Activated naive CD8-positive, alpha-beta T cell treated with anti-CD3 and anti-CD28 coated beads, Interleukin-2, amount 50 U/mL, for 24 hours (primary cell): ENCODE measurements at regions not wholly inside any gene's neighbourhood (a gene's known extent, or its start where the extent isn't known, plus 50 kb on each side); places are given as distances from the start of the nearest gene placed in this dataset.
"Not testable (repeated sequence)": the region's sequence is repeated elsewhere in the genome, so short reads cannot be mapped to it uniquely, and the experiment has no call there.

Experiments
- ATAC-seq: fragments of 150-1000 bp; cut with Tn5 transposase; one replicate; pipeline ENCODE4 v1.10.0; 2021
- DNase-seq: peaks from one replicate; pipeline ENCODE4 v3.0.0; 2021
- H3K27ac Mint-ChIP-seq: one replicate; pipeline ENCODE4 v1.8.0; 2021; ENCODE audit warnings: mild to moderate bottlenecking, mixed read lengths
- H3K27me3 Mint-ChIP-seq: one replicate; pipeline ENCODE4 v1.8.0; 2021; ENCODE audit warnings: mixed read lengths
- H3K36me3 Mint-ChIP-seq: one replicate; pipeline ENCODE4 v1.8.0; 2021; ENCODE audit warnings: low read depth, mixed read lengths
- H3K4me1 Mint-ChIP-seq: one replicate; pipeline ENCODE4 v1.8.0; 2021; ENCODE audit warnings: mixed read lengths
- H3K4me3 Mint-ChIP-seq: one replicate; pipeline ENCODE4 v1.8.0; 2021; ENCODE audit warnings: mild to moderate bottlenecking, moderate library complexity, mixed read lengths
- H3K9me3 Mint-ChIP-seq: one replicate; pipeline ENCODE4 v1.8.0; 2021; ENCODE audit warnings: mixed read lengths

- no peak for DNase-seq
- no peak for ATAC-seq
- Mint-ChIP-seq H3K4me3 (no peak overlapping the region), H3K27me3 (peaks cover 10% of the 10 kb centered on the region), H3K27ac (no peak overlapping the region), H3K9me3 (no peaks in the 10 kb centered on the region), H3K36me3 (no peaks in the 10 kb centered on the region), H3K4me1 (peaks cover 17% of the 10 kb centered on the region)
Observed at GRCh38 chrX:1023676-1024075, 188.8 kb downstream of the CRLF2 start.

- H3K27me3 Mint-ChIP-seq, H3K4me3 Mint-ChIP-seq, H3K4me1 Mint-ChIP-seq: not testable (repeated sequence)
Observed at GRCh38 chrX:1021314-1021993, 191.0 kb downstream of the CRLF2 start.

GRCh38 chrX:1020634-1021166 is 191.7 kb downstream of the CRLF2 start:
- Mint-ChIP-seq H3K4me3 (no peak overlapping the region), H3K27me3 (no peaks in the 10 kb centered on the region), H3K4me1 (no peaks in the 10 kb centered on the region), H3K27ac (no peak overlapping the region), H3K9me3 (no peaks in the 10 kb centered on the region), H3K36me3 (no peaks in the 10 kb centered on the region)
- no peak for DNase-seq
- ATAC-seq: no peak

More at GRCh38 chrX:1021314-1021993, 191.0 kb downstream of the CRLF2 start:
- ATAC-seq, H3K27ac Mint-ChIP-seq, H3K36me3 Mint-ChIP-seq, H3K9me3 Mint-ChIP-seq, DNase-seq: not testable (repeated sequence)

GRCh38 chrX:1016926-1017325 is 195.5 kb downstream of the CRLF2 start:
- not testable (repeated sequence) for H3K9me3 Mint-ChIP-seq, H3K27ac Mint-ChIP-seq, H3K4me1 Mint-ChIP-seq, H3K27me3 Mint-ChIP-seq, H3K4me3 Mint-ChIP-seq, DNase-seq, ATAC-seq, H3K36me3 Mint-ChIP-seq

GRCh38 chrX:1016281-1016680 is 196.2 kb downstream of the CRLF2 start:
- H3K27me3 Mint-ChIP-seq, H3K36me3 Mint-ChIP-seq, ATAC-seq, H3K4me1 Mint-ChIP-seq, DNase-seq, H3K27ac Mint-ChIP-seq, H3K4me3 Mint-ChIP-seq, H3K9me3 Mint-ChIP-seq: not testable (repeated sequence)

GRCh38 chrX:1012678-1013300 is 199.7 kb downstream of the CRLF2 start:
- ATAC-seq: no peak
- Mint-ChIP-seq H3K27ac (no peak overlapping the region), H3K4me3 (no peak overlapping the region), H3K27me3 (no peaks in the 10 kb centered on the region), H3K36me3 (no peaks in the 10 kb centered on the region), H3K9me3 (no peaks in the 10 kb centered on the region), H3K4me1 (no peaks in the 10 kb centered on the region)
- DNase-seq: no peak

GRCh38 chrX:1011691-1012283 is 200.7 kb downstream of the CRLF2 start:
- H3K4me1 Mint-ChIP-seq: no peaks in the 10 kb centered on the region
- H3K36me3 Mint-ChIP-seq: no peaks in the 10 kb centered on the region
- H3K27me3 Mint-ChIP-seq: no peaks in the 10 kb centered on the region
- H3K9me3 Mint-ChIP-seq: no peaks in the 10 kb centered on the region
- no peak overlapping the region for H3K4me3 Mint-ChIP-seq
- H3K27ac Mint-ChIP-seq: no peak overlapping the region
- no peak for ATAC-seq
- no peak for DNase-seq

GRCh38 chrX:1009771-1010170 is 202.7 kb downstream of the CRLF2 start:
- Mint-ChIP-seq H3K4me3 (no peak overlapping the region), H3K4me1 (no peaks in the 10 kb centered on the region), H3K36me3 (no peaks in the 10 kb centered on the region), H3K9me3 (no peaks in the 10 kb centered on the region), H3K27ac (no peak overlapping the region), H3K27me3 (no peaks in the 10 kb centered on the region)
- no peak for DNase-seq
- no peak for ATAC-seq

GRCh38 chrX:1006156-1006730 is 206.2 kb downstream of the CRLF2 start:
- no peak for DNase-seq
- ATAC-seq: no peak
- Mint-ChIP-seq H3K4me3 (no peak overlapping the region), H3K9me3 (no peaks in the 10 kb centered on the region), H3K36me3 (no peaks in the 10 kb centered on the region), H3K27ac (no peak overlapping the region), H3K27me3 (no peaks in the 10 kb centered on the region), H3K4me1 (no peaks in the 10 kb centered on the region)

- ATAC-seq: no peak
- H3K27me3 Mint-ChIP-seq: no peaks in the 10 kb centered on the region
- H3K4me1 Mint-ChIP-seq: no peaks in the 10 kb centered on the region
- no peaks in the 10 kb centered on the region for H3K9me3 Mint-ChIP-seq
- H3K4me3 Mint-ChIP-seq: no peak overlapping the region
- H3K36me3 Mint-ChIP-seq: no peaks in the 10 kb centered on the region
- DNase-seq: no peak
- no peak overlapping the region for H3K27ac Mint-ChIP-seq
Observed at GRCh38 chrX:1002611-1003010, 209.8 kb downstream of the CRLF2 start.

- ATAC-seq: no peak
- H3K4me3 Mint-ChIP-seq: no peak overlapping the region
- H3K9me3 Mint-ChIP-seq: peaks cover 7% of the 10 kb centered on the region
Observed at GRCh38 chrX:997631-998137, 214.8 kb downstream of the CRLF2 start.

GRCh38 chrX:994780-995179 is 217.7 kb downstream of the CRLF2 start:
- no peaks in the 10 kb centered on the region for H3K27me3 Mint-ChIP-seq
- no peak overlapping the region for H3K27ac Mint-ChIP-seq
- DNase-seq: no peak
- H3K36me3 Mint-ChIP-seq: peaks cover 3% of the 10 kb centered on the region
- no peak overlapping the region for H3K4me3 Mint-ChIP-seq
- H3K9me3 Mint-ChIP-seq: peaks cover 20% of the 10 kb centered on the region
- no peaks in the 10 kb centered on the region for H3K4me1 Mint-ChIP-seq
- no peak for ATAC-seq

More at GRCh38 chrX:997631-998137, 214.8 kb downstream of the CRLF2 start:
- Mint-ChIP-seq H3K4me1 (no peaks in the 10 kb centered on the region), H3K27ac (no peak overlapping the region), H3K36me3 (no peaks in the 10 kb centered on the region), H3K27me3 (no peaks in the 10 kb centered on the region)
- no peak for DNase-seq

- H3K27me3 Mint-ChIP-seq: no peaks in the 10 kb centered on the region
- H3K27ac Mint-ChIP-seq: no peak overlapping the region
- H3K9me3 Mint-ChIP-seq: peaks cover 20% of the 10 kb centered on the region
- peak; percentile 20 for ATAC-seq
- H3K4me3 Mint-ChIP-seq: no peak overlapping the region
- DNase-seq: no peak
- no peaks in the 10 kb centered on the region for H3K4me1 Mint-ChIP-seq
- H3K36me3 Mint-ChIP-seq: peaks cover 3% of the 10 kb centered on the region
Observed at GRCh38 chrX:989959-990510, 222.4 kb downstream of the CRLF2 start.

GRCh38 chrX:988530-988929 is 223.9 kb downstream of the CRLF2 start:
- H3K36me3 Mint-ChIP-seq, H3K4me1 Mint-ChIP-seq, DNase-seq, ATAC-seq, H3K4me3 Mint-ChIP-seq, H3K27ac Mint-ChIP-seq, H3K27me3 Mint-ChIP-seq: not testable (repeated sequence)
- H3K9me3 Mint-ChIP-seq: peaks cover 20% of the 10 kb centered on the region
